ENCODE measurements at regions not wholly inside any gene's neighbourhood (a gene's known extent, or its start where the extent isn't known, plus 50 kb on each side); places are given as distances from the start of the nearest gene placed in this dataset.

- no peak for TF ChIP-seq POLR2AphosphoS5 (IDR thresholded peaks at IDR 0.05; ENCODE audit: insufficient read depth in 1 of 2, low read depth in 1 of 2)
- TF ChIP-seq CTCF (IDR thresholded peaks at IDR 0.05) = no peak
Observed at GRCh38 chr1:244965185-244966030, 101.1 kb upstream of the HNRNPU start.
